SU-DHL-6 (cell line): ENCODE measurements at regions not wholly inside any gene's neighbourhood (a gene's known extent, or its start where the extent isn't known, plus 50 kb on each side); places are given as distances from the start of the nearest gene placed in this dataset.

ENCODE experiments used
- CTCF ChIP-seq: fragments of 200-600 bp; sonication (generic); IDR thresholded peaks from one replicate; pipeline ENCODE4 v1.5.1; 2017; ENCODE audit warnings: antibody characterized with exemption, mild to moderate bottlenecking, low read length, moderate library complexity; ENCODE audit not compliant: insufficient read depth, poor library complexity, severe bottlenecking
- EZH2phosphoT487 ChIP-seq: fragments of 200-600 bp; sonication (generic), shearing (Covaris generic); conservative IDR thresholded peaks from 2 replicates; pipeline ENCODE4 v1.6.1; 2018; ENCODE audit warnings: mild to moderate bottlenecking, antibody characterized with exemption, low read length, moderate library complexity, mixed read lengths

- TF ChIP-seq CTCF: no peak
- no peak for TF ChIP-seq EZH2phosphoT487
Measured at GRCh38 chr10:36048780-36049179, 406.7 kb upstream of the FZD8 start.
